Psoas muscle (tissue), 7 donors: ENCODE measurements at regions not wholly inside any gene's neighbourhood (a gene's known extent, or its start where the extent isn't known, plus 50 kb on each side); places are given as distances from the start of the nearest gene placed in this dataset.
A peak's percentile ranks its signal among the peaks of the same experiment; 100 is the strongest.

ENCODE experiments used
- ATAC-seq, 4 donors: fragments of 200-7000 bp; cut with Tn5 transposase; one replicate each; pipeline ENCODE4 v1.9.1; 2020; ENCODE audit warnings: moderate library complexity in 3 of 4, mild to moderate bottlenecking in 2 of 4
- DNase-seq, 2 donors: peaks; one replicate each; pipeline ENCODE4 v3.0.0-alpha.2; 2020
- H3K27ac ChIP-seq: fragments of 200-600 bp; one replicate; pipeline ENCODE4 v1.8.0; 2022
- H3K27me3 ChIP-seq, 3 donors: fragments of 200-600 bp in 1 of 3; one replicate each; pipeline versions ENCODE4 v1.6.1 to v1.8.0; 2013 to 2022; ENCODE audit warnings: low read length in 2 of 3, mild to moderate bottlenecking in 2 of 3, moderate library complexity in 1 of 3; ENCODE audit not compliant: insufficient read depth in 3 of 3
- H3K36me3 ChIP-seq, 2 donors: fragments of 200-600 bp in 1 of 2; one replicate each; pipeline versions ENCODE4 v1.6.1 to v1.8.0; 2013 to 2022; ENCODE audit warnings: low read depth in 1 of 2, mild to moderate bottlenecking in 1 of 2, moderate library complexity in 1 of 2; ENCODE audit not compliant: insufficient read depth in 1 of 2
- H3K4me1 ChIP-seq: fragments of 200-600 bp; one replicate; pipeline ENCODE4 v1.8.0; 2022
- H3K4me3 ChIP-seq: fragments of 200-600 bp; one replicate; pipeline ENCODE4 v1.8.0; 2022; ENCODE audit warnings: mild to moderate bottlenecking
- H3K9me3 ChIP-seq: fragments of 200-600 bp; one replicate; pipeline ENCODE4 v1.8.0; 2022
- CTCF ChIP-seq: fragments of 200-600 bp; IDR thresholded peaks from one replicate; pipeline ENCODE4 v1.8.0; 2022; ENCODE audit warnings: antibody characterized with exemption
- WGBS, 3 donors: extraction: QIAGEN DNeasy Blood & Tissue Kit; methylation state at CpG; one replicate each; pipeline versions ENCODE4 v1.1.6 to v1.1.7; 2013; 5-methylcytosine and 5-hydroxymethylcytosine counted together
- intact Hi-C, 2 donors: fragments of 100-400 bp; cut with DNase I; formaldehyde crosslinking; loops; one replicate each; pipeline versions ENCODE4 v1.11.0 to v1.14.2; 2022
- donor health status: healthy with polysubstance abuse.
- donor health status: DM: no; HTN: no; CAD: no; lungs with moderate emphysema.
- donor health status: Bipolar disorder and iron deficiency.
- donor health status: healthy.
- donor health status: DM: yes; HTN: yes; CAD: no.
- donor health status: DM: no; HTN: no; CAD: no.
- donor health status: DM: yes; HTN: yes; CAD: no.

GRCh38 chr1:222928212-222928611 lies 113.4 kb downstream of the DISP1 start:
- WGBS, 3 donors: 4 to 10% (median 9%) methylated on average over 3 of the region's 3 CpGs
- intact Hi-C loops: loop anchor here in 1 of 2 donors (5.0 to 10.0 kb wide), 2 partner anchors 36 to 113 kb away; partner anchors contain the start of gene DISP1
- Histone ChIP-seq H3K27ac (peak overlapping the region; percentile 71), H3K4me3 (peak overlapping the region; percentile 62), H3K9me3 (no peaks in the 10 kb centered on the region), H3K36me3 (no peaks in the 10 kb centered on the region), H3K4me1 (peaks cover 9% of the 10 kb centered on the region), H3K27me3 (no peaks in the 10 kb centered on the region)
- peak; percentile 10 for TF ChIP-seq CTCF
- ATAC-seq (peak; percentile 91 to 96 (median 94)), DNase-seq (peak; percentile 30 to 64)

- no peak for DNase-seq
- no peak for TF ChIP-seq CTCF
- no peaks in the 10 kb centered on the region for H3K9me3 ChIP-seq
- no peak overlapping the region for H3K27ac ChIP-seq
- H3K36me3 ChIP-seq: no peaks in the 10 kb centered on the region
- intact Hi-C loops: loop anchor here in 1 of 2 donors (5.0 kb wide), 1 partner anchor 48 kb away; no protein-coding TSS in a partner anchor
- H3K4me3 ChIP-seq: peak overlapping the region; percentile 62
- no peak for ATAC-seq
- no peaks in the 10 kb centered on the region for H3K27me3 ChIP-seq
- peaks cover 9% of the 10 kb centered on the region for H3K4me1 ChIP-seq
Measured at GRCh38 chr1:222930070-222930469, 115.2 kb downstream of the DISP1 start.

- no peak for DNase-seq
- H3K36me3 ChIP-seq: no peaks in the 10 kb centered on the region
- no peak for TF ChIP-seq CTCF
- intact Hi-C loops: loop anchor here in 1 of 2 donors (5.0 kb wide), 1 partner anchor 49 kb away; no protein-coding TSS in a partner anchor
- no peak for ATAC-seq
- WGBS, 3 donors: 23 to 27% (median 23%) methylated on average over 1 of the region's 1 CpG
- H3K9me3 ChIP-seq: no peaks in the 10 kb centered on the region
- peaks cover 9% of the 10 kb centered on the region for H3K4me1 ChIP-seq
- H3K27me3 ChIP-seq: no peaks in the 10 kb centered on the region
- H3K4me3 ChIP-seq: no peak overlapping the region
- H3K27ac ChIP-seq: no peak overlapping the region
Measured at GRCh38 chr1:222931023-222931422, 116.2 kb downstream of the DISP1 start.

GRCh38 chr1:222933273-222933672 lies 118.4 kb downstream of the DISP1 start:
- no peaks in the 10 kb centered on the region for H3K36me3 ChIP-seq
- peaks cover under 1% of the 10 kb centered on the region for H3K4me1 ChIP-seq
- H3K27ac ChIP-seq: no peak overlapping the region
- H3K4me3 ChIP-seq: no peak overlapping the region
- ATAC-seq: no peak
- WGBS, 3 donors: 85 to 87% (median 87%) methylated on average over 2 of the region's 2 CpGs
- H3K9me3 ChIP-seq: no peaks in the 10 kb centered on the region
- intact Hi-C loops: loop anchor here in 1 of 2 donors (5.0 kb wide), 1 partner anchor 51 kb away; no protein-coding TSS in a partner anchor
- DNase-seq: no peak
- no peak for TF ChIP-seq CTCF
- no peaks in the 10 kb centered on the region for H3K27me3 ChIP-seq

- H3K36me3 ChIP-seq: no peaks in the 10 kb centered on the region
- TF ChIP-seq CTCF: no peak
- H3K4me3 ChIP-seq: no peak overlapping the region
- H3K4me1 ChIP-seq: no peaks in the 10 kb centered on the region
- H3K27me3 ChIP-seq: no peaks in the 10 kb centered on the region
- WGBS, 3 donors: 95% methylated on average over 3 of the region's 3 CpGs
- intact Hi-C loops: no loop called here
- ATAC-seq (no peak), DNase-seq (no peak)
- no peaks in the 10 kb centered on the region for H3K9me3 ChIP-seq
- no peak overlapping the region for H3K27ac ChIP-seq
Measured at GRCh38 chr1:222935239-222935900, 120.5 kb downstream of the DISP1 start.
